EL (cell line): ENCODE measurements at regions not wholly inside any gene's neighbourhood (a gene's known extent, or its start where the extent isn't known, plus 50 kb on each side); places are given as distances from the start of the nearest gene placed in this dataset.
"Not testable (repeated sequence)": the region's sequence is repeated elsewhere in the genome, so short reads cannot be mapped to it uniquely, and the experiment has no call there.

Source experiments
- DNase-seq: peaks from one replicate; pipeline ENCODE4 v3.0.0-alpha.2; 2016

GRCh38 chr7:136150311-136150710, 173.2 kb upstream of the MTPN start:
- peak; percentile 8 for DNase-seq

- DNase-seq, result peak; percentile 1
These were observed 171.8 kb upstream of the MTPN start for GRCh38 chr7:136148920-136149319.

- DNase-seq, result no peak
These were observed 169.8 kb upstream of the MTPN start for GRCh38 chr7:136146925-136147324.

GRCh38 chr7:136144182-136144581, 167.0 kb upstream of the MTPN start:
- no peak for DNase-seq

GRCh38 chr7:136143271-136143670, 166.1 kb upstream of the MTPN start:
- no peak for DNase-seq

GRCh38 chr7:136142583-136142982, 165.4 kb upstream of the MTPN start:
- no peak for DNase-seq

- DNase-seq, result no peak
These were observed 163.3 kb upstream of the MTPN start for GRCh38 chr7:136140469-136140868.

GRCh38 chr7:136139417-136139816, 162.3 kb upstream of the MTPN start:
- no peak for DNase-seq

- no peak for DNase-seq
These were observed 161.8 kb upstream of the MTPN start for GRCh38 chr7:136138991-136139390.

- no peak for DNase-seq
These were observed 159.8 kb upstream of the MTPN start for GRCh38 chr7:136136906-136137454.

- peak; percentile 86 for DNase-seq
These were observed 157.3 kb upstream of the MTPN start for GRCh38 chr7:136134503-136134902.

- DNase-seq, result peak; percentile 83
These were observed 156.4 kb upstream of the MTPN start for GRCh38 chr7:136133551-136133950.

GRCh38 chr7:136131304-136131630, 154.1 kb upstream of the MTPN start:
- DNase-seq, result no peak

GRCh38 chr7:136130511-136131303, 153.5 kb upstream of the MTPN start:
- no peak for DNase-seq

- DNase-seq, result no peak
These were observed 150.9 kb upstream of the MTPN start for GRCh38 chr7:136128050-136128449.

GRCh38 chr7:136123352-136123751, 146.2 kb upstream of the MTPN start:
- no peak for DNase-seq

- no peak for DNase-seq
These were observed 144.9 kb upstream of the MTPN start for GRCh38 chr7:136122026-136122425.

- no peak for DNase-seq
These were observed 140.4 kb upstream of the MTPN start for GRCh38 chr7:136117539-136117938.

- no peak for DNase-seq
These were observed 139.0 kb upstream of the MTPN start for GRCh38 chr7:136116186-136116585.

GRCh38 chr7:136114966-136115762, 138.0 kb upstream of the MTPN start:
- DNase-seq, result peak; percentile 48

GRCh38 chr7:136114467-136114866, 137.3 kb upstream of the MTPN start:
- not testable (repeated sequence) for DNase-seq

- not testable (repeated sequence) for DNase-seq
These were observed 131.9 kb upstream of the MTPN start for GRCh38 chr7:136109037-136109436.

GRCh38 chr7:136105191-136105590, 128.0 kb upstream of the MTPN start:
- DNase-seq, result no peak

- DNase-seq, result peak; percentile 12
These were observed 127.1 kb upstream of the MTPN start for GRCh38 chr7:136104269-136104603.
